Activated T-cell treated with anti-CD3 and anti-CD28 coated beads for 48 hours (primary cell): ENCODE measurements at regions not wholly inside any gene's neighbourhood (a gene's known extent, or its start where the extent isn't known, plus 50 kb on each side); places are given as distances from the start of the nearest gene placed in this dataset.

Experiments
- DNase-seq: peaks from one replicate; pipeline ENCODE4 v3.0.0-alpha.2; 2020; ENCODE audit warnings: low read depth

DNA sequence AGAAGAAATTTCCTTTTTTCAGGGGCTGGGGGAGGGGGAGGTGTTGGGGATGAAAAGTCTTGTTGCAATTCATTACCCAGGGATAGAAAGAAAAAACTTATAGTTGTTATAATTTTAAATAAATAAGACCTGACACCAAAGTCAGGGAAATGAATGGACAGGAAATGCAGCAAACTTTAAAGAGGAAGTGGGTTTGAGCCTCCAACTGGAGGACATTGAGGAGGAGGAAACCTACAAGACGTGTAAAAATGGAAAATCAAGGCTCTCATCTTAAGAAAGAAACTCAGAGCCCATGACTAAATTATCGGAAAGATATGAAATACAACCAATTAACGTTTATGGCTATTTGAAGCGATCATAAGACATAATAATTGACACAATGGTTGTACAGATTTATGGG, 54.4 kb downstream of the NIBAN1 start:
- DNase-seq: no peak

GRCh38 chr1:184915463-184916090, 58.7 kb downstream of the NIBAN1 start:
- DNase-seq: no peak

GRCh38 chr1:184914149-184914548, 60.2 kb downstream of the NIBAN1 start:
- no peak for DNase-seq

GRCh38 chr1:184912392-184912791, 61.9 kb downstream of the NIBAN1 start:
- DNase-seq: no peak

DNA sequence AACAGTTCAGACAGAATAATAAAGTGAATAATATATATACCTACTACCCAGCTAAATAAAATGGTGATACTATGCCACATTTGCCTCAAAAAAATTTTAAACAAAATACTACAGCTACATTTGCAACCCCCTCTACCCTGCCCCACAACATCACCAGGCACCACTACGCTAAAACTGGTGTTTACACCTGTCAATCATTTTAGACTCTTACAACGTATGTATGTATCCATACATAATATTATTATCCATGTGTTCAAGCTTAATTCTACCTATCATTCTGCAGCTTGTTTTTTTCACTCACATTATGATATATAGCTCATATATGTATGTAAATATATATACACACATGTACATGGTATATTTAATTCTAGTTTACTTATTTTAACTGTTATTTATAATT, 62.5 kb downstream of the NIBAN1 start:
- no peak for DNase-seq

- DNase-seq: no peak
Measured at GRCh38 chr1:184911103-184911745, 63.1 kb downstream of the NIBAN1 start.

DNA sequence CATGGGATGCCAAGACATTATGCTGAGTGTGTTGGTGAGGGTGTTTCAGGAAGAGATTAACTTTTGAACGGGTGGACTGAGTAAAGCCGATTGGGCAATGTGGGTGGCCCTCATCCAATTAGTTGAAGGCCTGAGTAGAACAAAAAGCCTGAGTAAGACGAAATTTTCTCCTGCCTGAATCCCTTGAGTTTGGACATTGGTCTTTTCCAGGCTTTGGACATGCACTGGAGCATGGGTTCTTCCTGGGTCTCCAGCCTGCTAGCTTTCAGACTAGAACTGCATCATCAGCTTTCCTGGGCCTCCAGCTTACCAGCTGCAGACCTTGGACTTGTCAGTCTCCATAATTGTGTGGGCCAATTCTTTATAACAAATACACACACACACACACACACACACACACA, 63.6 kb downstream of the NIBAN1 start:
- no peak for DNase-seq

DNA sequence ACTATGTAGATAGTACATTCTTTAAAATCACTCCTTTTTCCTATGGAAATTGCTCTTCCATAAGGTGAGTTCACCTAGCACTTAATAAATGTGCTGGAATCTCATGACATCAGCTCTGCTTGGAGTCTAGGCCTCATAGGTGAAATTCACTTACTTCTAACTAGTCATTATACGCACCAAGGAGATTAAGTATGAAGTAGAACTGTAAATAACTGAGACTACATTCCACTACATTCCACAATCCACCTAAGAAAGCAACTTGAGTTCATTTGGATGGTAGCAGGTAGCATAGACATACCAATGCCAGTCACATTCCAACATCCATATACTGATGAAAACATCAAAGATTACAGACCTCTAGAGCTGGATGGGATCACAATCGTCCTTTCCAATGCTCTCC, 64.3 kb downstream of the NIBAN1 start:
- no peak for DNase-seq

DNA sequence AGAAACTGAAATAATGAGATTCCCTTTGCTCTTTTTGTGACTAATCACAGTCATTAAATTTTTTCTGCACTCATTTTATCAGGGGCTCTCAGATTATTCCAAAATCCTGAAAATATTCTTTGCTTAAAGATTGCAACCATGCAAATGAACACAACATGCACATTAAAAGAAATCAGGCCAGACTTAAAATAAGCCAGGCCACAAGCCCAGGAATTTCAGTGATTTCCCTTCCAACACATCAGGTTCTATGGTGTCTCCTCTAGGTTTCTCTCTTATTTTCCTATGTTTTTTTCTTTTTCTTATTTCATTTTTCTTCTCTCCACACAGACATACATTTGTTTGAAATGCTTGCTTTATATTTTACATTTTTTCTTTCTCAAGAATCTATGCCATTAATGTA, 65.3 kb downstream of the NIBAN1 start:
- DNase-seq: no peak

- DNase-seq: no peak
Measured at GRCh38 chr1:184908506-184908905, 65.8 kb downstream of the NIBAN1 start.

DNA sequence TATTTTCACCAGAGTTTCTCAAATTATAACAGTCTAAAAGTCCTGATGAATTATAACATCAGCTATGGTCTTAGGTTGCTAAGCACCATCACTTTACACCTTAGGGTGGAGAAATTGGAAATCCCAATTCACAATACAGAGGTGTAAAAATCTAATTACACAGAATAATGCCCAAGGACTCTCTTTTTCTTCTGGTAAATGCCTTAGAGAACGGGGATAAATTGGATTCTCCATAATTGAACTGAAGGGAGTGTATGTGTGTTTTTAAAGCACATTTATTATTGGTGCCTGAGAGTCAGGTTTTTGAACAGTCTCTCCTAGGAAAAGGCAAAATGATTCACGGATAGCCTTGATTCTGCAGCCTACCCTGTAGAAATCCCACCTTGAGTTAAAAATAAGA, 66.8 kb downstream of the NIBAN1 start:
- no peak for DNase-seq

DNA sequence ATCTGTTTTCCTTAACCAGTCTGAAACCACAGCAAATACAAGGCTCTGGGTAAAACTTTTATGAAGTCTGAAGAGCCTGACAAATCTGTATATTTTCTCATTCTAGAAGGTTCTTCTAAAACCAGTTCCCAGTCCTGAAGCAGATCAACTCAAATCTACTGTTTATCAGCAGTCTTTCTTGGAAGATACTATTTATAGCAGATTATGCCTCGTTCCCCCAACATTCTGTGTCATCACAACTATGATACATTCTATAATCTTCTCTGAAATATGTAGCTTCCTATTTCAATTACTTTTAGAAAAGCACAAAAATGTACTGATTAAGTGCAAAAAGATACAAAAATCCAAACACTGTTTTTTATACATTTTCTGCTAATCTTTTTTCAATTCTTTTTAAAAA, 67.5 kb downstream of the NIBAN1 start:
- DNase-seq: no peak

GRCh38 chr1:184905601-184906322, 68.5 kb downstream of the NIBAN1 start:
- DNase-seq: no peak

DNA sequence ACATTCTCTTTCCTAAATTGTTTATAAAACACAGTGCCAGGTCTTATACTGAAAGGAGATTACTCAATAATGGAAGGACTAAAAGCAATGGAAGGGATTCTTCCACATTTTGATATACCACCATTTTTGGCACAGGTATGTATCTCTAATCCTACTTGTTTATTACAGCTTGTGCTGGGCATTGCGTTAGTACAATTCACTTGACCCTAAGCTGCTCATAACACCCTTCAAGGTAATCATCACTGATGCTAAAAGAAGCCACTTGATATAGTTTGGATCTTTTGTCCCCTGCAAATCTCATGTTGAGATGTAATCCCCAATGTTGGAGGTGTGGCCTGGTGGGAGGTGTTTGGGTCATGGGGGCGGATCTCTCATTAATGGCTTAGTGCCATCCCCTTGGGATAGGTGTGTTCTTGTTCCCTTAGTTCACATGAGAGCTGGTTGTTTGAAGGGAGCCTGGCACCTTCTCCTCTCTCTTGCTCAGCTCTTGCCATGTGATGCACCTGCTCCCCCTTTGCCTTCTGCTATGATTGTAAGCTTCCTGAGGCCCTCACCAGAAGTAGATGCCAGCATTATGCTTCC, 71.1 kb downstream of the NIBAN1 start:
- DNase-seq: no peak

DNA sequence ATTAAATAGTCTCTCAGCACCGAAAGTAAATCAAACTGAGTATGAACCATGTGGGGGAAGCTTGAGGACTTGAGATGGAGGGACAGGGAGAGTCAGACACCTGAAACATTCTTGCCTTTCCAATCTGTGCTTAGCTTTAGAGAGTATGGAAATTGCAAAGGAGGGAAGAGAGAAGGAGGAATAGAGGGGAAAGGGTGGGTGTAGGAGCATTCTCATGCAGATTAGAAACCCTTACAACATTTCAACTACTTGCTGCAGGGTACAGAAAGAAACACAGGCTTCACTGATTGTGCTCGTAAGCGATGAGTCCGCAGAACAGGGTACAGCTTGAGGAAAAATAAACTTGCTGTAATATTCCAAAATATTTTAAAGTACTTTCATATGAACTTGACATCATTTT, 73.8 kb downstream of the NIBAN1 start:
- DNase-seq: no peak

- no peak for DNase-seq
Measured at GRCh38 chr1:184896000-184896399, 78.3 kb downstream of the NIBAN1 start.

DNA sequence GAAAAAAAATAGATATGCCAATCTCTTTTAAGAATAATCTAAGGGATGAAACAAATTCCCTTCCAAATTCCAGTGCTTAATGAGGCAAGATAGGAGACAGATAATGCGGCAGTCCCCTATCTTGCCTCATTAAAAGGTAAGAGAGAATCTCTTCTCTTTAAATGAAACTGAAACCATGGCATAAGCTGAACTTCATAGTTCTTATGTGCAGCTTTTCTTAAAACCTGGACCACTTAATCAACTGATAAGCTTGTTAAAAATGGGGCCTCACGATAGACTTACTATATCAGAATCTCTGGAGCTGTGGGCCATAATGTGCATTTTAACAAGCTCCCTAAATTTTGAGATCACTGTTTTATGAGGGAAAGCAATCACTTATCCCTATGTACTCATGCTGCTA, 79.2 kb downstream of the NIBAN1 start:
- no peak for DNase-seq

- no peak for DNase-seq
Measured at GRCh38 chr1:184893695-184894094, 80.6 kb downstream of the NIBAN1 start.

DNA sequence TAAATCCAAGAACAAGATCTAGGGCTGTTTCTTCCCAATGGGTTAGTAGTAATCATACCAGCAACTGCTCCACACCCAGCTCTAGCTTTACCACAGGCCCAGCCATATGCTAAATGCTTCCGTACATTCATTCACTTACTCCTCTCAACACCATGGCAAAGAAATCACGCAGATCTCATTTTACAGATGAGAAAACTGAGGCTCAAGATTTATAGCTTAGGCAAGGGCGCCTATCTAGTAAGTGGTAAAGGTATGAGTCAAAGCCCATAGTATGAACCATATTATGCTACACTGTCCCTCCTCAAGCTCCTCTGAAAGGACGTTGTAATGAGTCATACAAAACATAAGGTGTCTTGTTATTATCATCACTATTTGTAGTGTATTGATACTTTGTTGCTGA, 82.2 kb downstream of the NIBAN1 start:
- DNase-seq: no peak

DNA sequence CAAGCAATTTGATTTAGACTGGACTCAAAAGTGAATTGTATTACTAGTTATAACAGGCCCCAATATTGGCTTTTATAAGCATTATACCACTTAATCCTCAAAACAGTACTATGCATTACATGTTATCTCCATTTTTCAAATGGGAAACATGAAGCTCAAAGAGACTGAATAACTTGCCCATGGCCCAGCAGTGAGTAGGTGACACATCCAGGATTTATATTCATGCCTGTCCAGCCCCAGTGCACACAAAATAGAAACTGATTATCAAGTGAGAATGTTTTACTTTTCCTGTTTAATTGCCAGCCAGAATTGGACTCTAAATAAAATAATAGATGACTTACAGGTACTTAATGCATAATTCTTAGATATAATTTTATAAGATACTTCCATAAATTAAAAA, 82.9 kb downstream of the NIBAN1 start:
- DNase-seq: no peak

DNA sequence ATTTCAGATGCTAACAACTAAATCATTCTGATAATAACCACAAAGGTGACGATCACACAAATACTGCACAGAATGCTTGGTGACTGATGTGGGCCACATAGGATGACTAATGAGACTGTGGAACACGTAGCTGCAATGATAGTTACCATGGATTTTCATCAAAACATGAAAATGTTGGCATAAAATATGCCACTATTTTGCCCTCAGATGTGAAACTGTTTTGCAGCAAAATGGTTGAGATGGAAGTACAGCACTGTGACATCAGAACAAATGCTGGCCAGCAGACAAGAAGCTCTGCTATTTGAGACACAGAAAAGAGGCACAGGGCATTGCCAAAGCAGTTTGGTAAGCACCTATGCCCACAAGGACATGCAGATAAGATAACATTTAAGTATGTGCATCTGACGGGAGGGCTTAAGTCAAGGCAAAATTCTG, 83.8 kb downstream of the NIBAN1 start:
- DNase-seq: no peak

DNA sequence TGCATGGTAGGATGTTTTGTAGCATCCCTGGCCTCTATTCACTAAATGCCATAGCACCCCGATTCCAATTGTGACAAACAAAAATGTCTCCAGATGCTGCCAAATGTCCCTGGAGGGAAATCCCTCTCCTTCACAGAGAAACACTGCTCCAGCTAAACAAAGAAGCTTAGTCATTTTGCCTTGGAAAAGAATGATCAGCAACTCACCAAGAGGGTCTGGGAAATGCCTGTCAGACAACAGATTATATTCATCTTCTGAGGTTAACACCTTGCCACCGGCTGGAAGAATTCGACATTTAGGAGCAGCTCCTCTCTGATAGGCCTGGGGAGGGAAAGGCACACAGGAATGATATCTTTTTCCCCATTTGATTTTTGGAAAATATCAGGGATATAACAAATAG, 84.4 kb downstream of the NIBAN1 start:
- DNase-seq: no peak

DNA sequence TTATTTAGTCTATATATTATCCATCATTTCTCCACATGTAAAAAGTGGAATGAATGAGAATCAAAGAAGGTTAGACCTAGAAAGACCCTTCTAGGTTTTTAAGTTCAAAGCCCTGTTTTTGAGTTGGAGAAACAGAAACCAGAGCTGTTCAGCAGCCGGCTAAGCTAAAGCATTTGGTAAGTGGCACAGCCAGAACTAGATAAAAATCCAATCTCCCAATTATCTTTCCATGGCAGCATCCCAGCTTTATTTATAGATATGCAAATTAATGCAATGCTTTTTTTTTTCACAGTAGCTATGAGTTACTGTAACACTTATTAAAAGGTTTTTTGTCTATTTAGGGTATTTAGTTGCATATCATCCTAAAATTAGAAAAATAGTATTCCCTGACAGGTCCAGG, 85.1 kb downstream of the NIBAN1 start:
- DNase-seq: no peak
